Right cardiac atrium (tissue), 5 donors: ENCODE measurements at regions not wholly inside any gene's neighbourhood (a gene's known extent, or its start where the extent isn't known, plus 50 kb on each side); places are given as distances from the start of the nearest gene placed in this dataset.

Experiments
- ATAC-seq, 2 donors: fragments of 200-7000 bp; cut with Tn5 transposase; one replicate each; pipeline versions ENCODE4 v1.8.0 to v1.9.1; 2020; ENCODE audit warnings: moderate library complexity in 2 of 2, mild to moderate bottlenecking in 1 of 2
- DNase-seq, 3 donors: peaks; one replicate each; pipeline ENCODE4 v3.0.0-alpha.2; 2020
- H3K27ac ChIP-seq: one replicate; pipeline ENCODE4 v1.5.1; 2013; ENCODE audit warnings: mild to moderate bottlenecking, low read length, control low read depth, moderate library complexity
- H3K27me3 ChIP-seq: one replicate; pipeline ENCODE4 v1.6.1; 2013; ENCODE audit not compliant: control insufficient read depth, insufficient read depth
- H3K4me1 ChIP-seq: one replicate; pipeline ENCODE4 v1.6.1; 2013; ENCODE audit warnings: low read length; ENCODE audit not compliant: control insufficient read depth, insufficient read depth
- H3K4me3 ChIP-seq: one replicate; pipeline ENCODE4 v1.5.1; 2013; ENCODE audit warnings: low read length, control low read depth
- H3K9me3 ChIP-seq: one replicate; pipeline ENCODE4 v1.6.1; 2013; ENCODE audit warnings: low read length; ENCODE audit not compliant: control insufficient read depth
- WGBS: extraction: QIAGEN DNeasy Blood & Tissue Kit; methylation state at CpG from one replicate; pipeline ENCODE4 v1.1.7; 2013; 5-methylcytosine and 5-hydroxymethylcytosine counted together
- intact Hi-C, 4 donors: fragments of 100-400 bp; cut with DNase I; formaldehyde crosslinking; loops; one replicate each; pipeline versions ENCODE4 v1.11.0 to v1.14.0; 2022 to 2023
- donor health status: healthy with polysubstance abuse.
- donor health status: DM: no; HTN: yes; CAD: no.
- donor health status: DM: no; HTN: no; CAD: no.
- donor health status: DM: no; HTN: yes; CAD: no; lungs with severe emphysema.
- donor health status: DM: yes; HTN: yes; CAD: no.

DNA sequence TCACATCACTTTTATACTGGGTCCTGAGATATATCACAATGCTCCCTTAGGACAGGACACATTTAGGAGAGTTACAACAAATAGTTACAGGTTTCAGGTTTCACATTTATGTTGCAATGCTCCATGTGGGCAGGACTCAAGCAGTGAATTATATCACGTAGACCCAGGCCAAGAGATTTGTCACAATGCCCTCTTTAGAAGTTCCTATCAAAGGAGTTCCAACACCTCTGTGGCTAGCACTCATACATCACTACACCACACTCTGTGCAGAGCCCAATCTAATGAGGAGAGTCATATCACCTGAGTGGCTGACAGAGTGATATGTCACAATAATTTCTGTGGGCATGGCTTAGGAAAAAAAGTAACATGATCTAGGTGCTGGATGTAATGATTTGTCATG, 1068.2 kb upstream of the AMELY start:
- DNase-seq (no peak), ATAC-seq (no peak)
- no peaks in the 10 kb centered on the region for H3K27me3 ChIP-seq
- WGBS: 51% methylated on average over 1 of the region's 1 CpG
- no peaks in the 10 kb centered on the region for H3K9me3 ChIP-seq
- no peak overlapping the region for H3K4me3 ChIP-seq
- intact Hi-C loops: no loop called here
- no peak overlapping the region for H3K27ac ChIP-seq
- H3K4me1 ChIP-seq: no peaks in the 10 kb centered on the region

DNA sequence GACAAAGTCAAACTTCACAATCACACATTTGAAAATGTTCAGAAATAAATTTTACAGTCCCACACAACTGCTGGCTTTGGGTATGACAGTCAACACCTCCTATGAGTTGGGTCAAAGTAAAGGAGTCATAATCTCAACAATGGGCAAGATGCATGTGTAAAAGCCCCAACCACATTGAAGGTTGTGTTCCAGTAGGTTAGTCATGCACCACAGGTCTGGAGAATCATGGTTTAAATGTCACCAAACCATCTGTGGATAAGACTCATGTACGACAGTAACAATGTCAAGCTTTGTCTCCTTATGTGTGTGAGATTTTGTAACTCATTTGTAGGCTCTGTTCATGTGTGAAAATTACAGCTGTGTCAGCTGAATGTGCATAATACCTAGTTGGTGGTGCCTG, 1065.7 kb upstream of the AMELY start:
- ATAC-seq (no peak), DNase-seq (no peak)
- WGBS: 74% methylated on average over 1 of the region's 1 CpG
- intact Hi-C loops: no loop called here
- H3K9me3 ChIP-seq: no peaks in the 10 kb centered on the region
- H3K4me1 ChIP-seq: no peaks in the 10 kb centered on the region
- H3K4me3 ChIP-seq: no peak overlapping the region
- no peaks in the 10 kb centered on the region for H3K27me3 ChIP-seq
- H3K27ac ChIP-seq: no peak overlapping the region

GRCh38 chrY:7968293-7968692, 1056.7 kb upstream of the AMELY start:
- Histone ChIP-seq H3K4me3 (no peak overlapping the region), H3K27me3 (no peaks in the 10 kb centered on the region), H3K4me1 (no peaks in the 10 kb centered on the region), H3K9me3 (no peaks in the 10 kb centered on the region), H3K27ac (no peak overlapping the region)
- intact Hi-C loops: no loop called here
- no peak for DNase-seq
- 78% methylated on average over 2 of the region's 2 CpGs for WGBS
- no peak for ATAC-seq

GRCh38 chrY:7966916-7967315, 1055.4 kb upstream of the AMELY start:
- H3K9me3 ChIP-seq: no peaks in the 10 kb centered on the region

GRCh38 chrY:7963393-7963792, 1051.8 kb upstream of the AMELY start:
- Histone ChIP-seq H3K27ac (no peak overlapping the region), H3K4me3 (no peak overlapping the region), H3K4me1 (no peaks in the 10 kb centered on the region), H3K9me3 (no peaks in the 10 kb centered on the region), H3K27me3 (no peaks in the 10 kb centered on the region)
- ATAC-seq: no peak
- DNase-seq: no peak
- intact Hi-C loops: no loop called here
- 75% methylated on average over 3 of the region's 3 CpGs for WGBS

More at GRCh38 chrY:7966916-7967315, 1055.4 kb upstream of the AMELY start:
- H3K4me3 ChIP-seq: no peak overlapping the region
- no peak for DNase-seq
- intact Hi-C loops: no loop called here
- WGBS: 89% methylated on average over 2 of the region's 2 CpGs
- no peak for ATAC-seq
- no peaks in the 10 kb centered on the region for H3K27me3 ChIP-seq
- no peaks in the 10 kb centered on the region for H3K4me1 ChIP-seq
- no peak overlapping the region for H3K27ac ChIP-seq

DNA sequence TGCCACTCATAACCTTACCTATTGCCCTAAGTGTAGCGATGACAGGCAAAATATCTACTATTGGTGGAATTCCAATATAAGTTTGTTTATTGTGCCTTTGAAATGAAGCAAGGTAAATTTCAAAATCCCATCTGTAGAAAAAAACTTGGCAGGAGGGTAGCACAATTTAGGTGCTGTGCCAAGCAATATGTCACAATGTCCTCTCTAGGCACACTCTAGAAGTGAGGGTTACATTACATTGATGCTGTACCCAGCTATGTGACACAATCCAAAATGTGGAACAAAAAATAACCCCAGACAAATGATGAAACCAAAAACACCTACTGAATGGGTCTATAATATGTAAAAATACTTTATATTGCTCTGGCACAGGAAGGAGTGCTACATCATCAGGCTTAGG, 1050.8 kb upstream of the AMELY start:
- no peaks in the 10 kb centered on the region for H3K4me1 ChIP-seq
- intact Hi-C loops: no loop called here
- H3K27me3 ChIP-seq: no peaks in the 10 kb centered on the region
- DNase-seq (no peak), ATAC-seq (no peak)
- H3K9me3 ChIP-seq: no peaks in the 10 kb centered on the region
- no peak overlapping the region for H3K4me3 ChIP-seq
- no peak overlapping the region for H3K27ac ChIP-seq
- WGBS: 100% methylated on average over 1 of the region's 1 CpG

DNA sequence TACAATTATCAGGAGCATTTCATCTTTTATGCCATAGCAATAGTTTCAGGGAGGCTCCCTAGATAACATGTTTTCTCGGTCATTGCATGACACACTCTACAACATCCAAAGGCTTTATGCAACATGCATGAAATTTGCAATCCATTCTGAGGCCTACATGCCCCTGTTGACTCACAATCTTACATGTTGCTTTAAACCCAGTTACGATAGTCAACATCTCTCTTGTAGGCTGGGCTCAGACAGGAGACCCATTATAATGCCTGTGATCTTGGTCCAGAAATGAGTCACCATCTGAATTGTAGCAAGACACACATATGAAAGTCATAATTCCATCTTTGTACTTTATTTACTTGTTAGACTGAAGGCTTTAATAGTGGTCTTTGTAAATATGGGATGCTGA, 1050.3 kb upstream of the AMELY start:
- H3K4me3 ChIP-seq: no peak overlapping the region
- H3K27ac ChIP-seq: no peak overlapping the region
- no peaks in the 10 kb centered on the region for H3K9me3 ChIP-seq
- intact Hi-C loops: no loop called here
- DNase-seq (no peak), ATAC-seq (no peak)
- no peaks in the 10 kb centered on the region for H3K27me3 ChIP-seq
- H3K4me1 ChIP-seq: no peaks in the 10 kb centered on the region
- 70% methylated on average over 2 of the region's 2 CpGs for WGBS

- Histone ChIP-seq H3K27me3 (no peaks in the 10 kb centered on the region), H3K27ac (no peak overlapping the region), H3K4me1 (no peaks in the 10 kb centered on the region), H3K9me3 (no peaks in the 10 kb centered on the region), H3K4me3 (no peak overlapping the region)
- 76% methylated on average over 4 of the region's 4 CpGs for WGBS
- no peak for DNase-seq
- intact Hi-C loops: no loop called here
- ATAC-seq: no peak
Measured at GRCh38 chrY:7957773-7958172, 1046.2 kb upstream of the AMELY start.

- DNase-seq (no peak), ATAC-seq (no peak)
- Histone ChIP-seq H3K27ac (no peak overlapping the region), H3K4me3 (no peak overlapping the region), H3K4me1 (no peaks in the 10 kb centered on the region), H3K9me3 (no peaks in the 10 kb centered on the region), H3K27me3 (no peaks in the 10 kb centered on the region)
- WGBS: 62% methylated on average over 3 of the region's 3 CpGs
- intact Hi-C loops: no loop called here
Measured at GRCh38 chrY:7951187-7951852, 1039.8 kb upstream of the AMELY start.

GRCh38 chrY:7944135-7944534, 1032.6 kb upstream of the AMELY start:
- Histone ChIP-seq H3K27ac (no peak overlapping the region), H3K4me1 (no peaks in the 10 kb centered on the region), H3K9me3 (no peaks in the 10 kb centered on the region), H3K27me3 (no peaks in the 10 kb centered on the region), H3K4me3 (no peak overlapping the region)
- 86% methylated on average over 1 of the region's 1 CpG for WGBS
- DNase-seq (no peak), ATAC-seq (no peak)
- intact Hi-C loops: no loop called here

GRCh38 chrY:7942711-7943110, 1031.2 kb upstream of the AMELY start:
- no peaks in the 10 kb centered on the region for H3K27me3 ChIP-seq
- H3K4me3 ChIP-seq: no peak overlapping the region
- H3K27ac ChIP-seq: no peak overlapping the region
- ATAC-seq (no peak), DNase-seq (peak in 1 of 3 donors; percentile 26)
- H3K9me3 ChIP-seq: no peaks in the 10 kb centered on the region
- 61% methylated on average over 3 of the region's 3 CpGs for WGBS
- H3K4me1 ChIP-seq: no peaks in the 10 kb centered on the region
- intact Hi-C loops: no loop called here

- DNase-seq: no peak
- H3K4me1 ChIP-seq: no peaks in the 10 kb centered on the region
- no peaks in the 10 kb centered on the region for H3K27me3 ChIP-seq
- 51% methylated on average over 3 of the region's 3 CpGs for WGBS
- intact Hi-C loops: no loop called here
- H3K4me3 ChIP-seq: no peak overlapping the region
- H3K27ac ChIP-seq: no peak overlapping the region
- ATAC-seq: no peak
- H3K9me3 ChIP-seq: no peaks in the 10 kb centered on the region
Measured at GRCh38 chrY:7941856-7942255, 1030.3 kb upstream of the AMELY start.
